ENCODE measurements at regions not wholly inside any gene's neighbourhood (a gene's known extent, or its start where the extent isn't known, plus 50 kb on each side); places are given as distances from the start of the nearest gene placed in this dataset.

DNA sequence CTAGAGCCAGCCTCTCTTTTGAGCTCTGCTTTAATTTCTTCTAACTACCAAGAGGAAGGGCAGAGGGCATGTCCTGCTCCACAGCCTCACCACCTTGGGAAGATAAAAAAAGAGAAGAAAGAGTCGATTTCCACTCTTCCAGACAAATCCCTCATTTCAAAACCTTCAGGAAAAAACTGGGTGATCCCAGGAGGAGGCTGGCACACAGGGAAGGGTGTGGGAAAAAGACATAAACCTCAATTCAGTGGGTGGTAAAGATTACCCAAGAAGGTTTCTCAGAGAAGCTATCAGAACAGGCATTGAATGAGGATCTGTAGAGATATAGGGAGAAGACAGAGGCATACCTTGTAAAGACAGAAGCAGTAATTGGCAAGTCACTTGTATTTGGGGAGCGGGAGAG lies 79.9 kb upstream of the CRHR1 start:
- TF ChIP-seq NFE2L1 (CRISPR knock-in tag; IDR thresholded peaks at IDR 0.05; ENCODE audit: borderline replicate concordance), result no peak
- TF ChIP-seq EZH2 (conservative IDR thresholded peaks at IDR 0.05; ENCODE audit: low read depth, low read length), result no peak
- TF ChIP-seq, protein P1, sequence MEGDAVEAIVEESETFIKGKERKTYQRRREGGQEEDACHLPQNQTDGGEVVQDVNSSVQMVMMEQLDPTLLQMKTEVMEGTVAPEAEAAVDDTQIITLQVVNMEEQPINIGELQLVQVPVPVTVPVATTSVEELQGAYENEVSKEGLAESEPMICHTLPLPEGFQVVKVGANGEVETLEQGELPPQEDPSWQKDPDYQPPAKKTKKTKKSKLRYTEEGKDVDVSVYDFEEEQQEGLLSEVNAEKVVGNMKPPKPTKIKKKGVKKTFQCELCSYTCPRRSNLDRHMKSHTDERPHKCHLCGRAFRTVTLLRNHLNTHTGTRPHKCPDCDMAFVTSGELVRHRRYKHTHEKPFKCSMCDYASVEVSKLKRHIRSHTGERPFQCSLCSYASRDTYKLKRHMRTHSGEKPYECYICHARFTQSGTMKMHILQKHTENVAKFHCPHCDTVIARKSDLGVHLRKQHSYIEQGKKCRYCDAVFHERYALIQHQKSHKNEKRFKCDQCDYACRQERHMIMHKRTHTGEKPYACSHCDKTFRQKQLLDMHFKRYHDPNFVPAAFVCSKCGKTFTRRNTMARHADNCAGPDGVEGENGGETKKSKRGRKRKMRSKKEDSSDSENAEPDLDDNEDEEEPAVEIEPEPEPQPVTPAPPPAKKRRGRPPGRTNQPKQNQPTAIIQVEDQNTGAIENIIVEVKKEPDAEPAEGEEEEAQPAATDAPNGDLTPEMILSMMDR (CRISPR knock-in tag; IDR thresholded peaks at IDR 0.05), result no peak
- TF ChIP-seq EHMT2 (IDR thresholded peaks at IDR 0.05; ENCODE audit: borderline replicate concordance, low read depth, low read length), result no peak
- TF ChIP-seq MLLT10 (CRISPR knock-in tag; IDR thresholded peaks at IDR 0.05), result no peak
- TF ChIP-seq NFIC (IDR thresholded peaks at IDR 0.05; ENCODE audit: low read length), result no peak
- TF ChIP-seq ZZZ3 (CRISPR knock-in tag; IDR thresholded peaks at IDR 0.05; ENCODE audit: borderline replicate concordance), result no peak
